ENCODE measurements at regions not wholly inside any gene's neighbourhood (a gene's known extent, or its start where the extent isn't known, plus 50 kb on each side); places are given as distances from the start of the nearest gene placed in this dataset.

DNA sequence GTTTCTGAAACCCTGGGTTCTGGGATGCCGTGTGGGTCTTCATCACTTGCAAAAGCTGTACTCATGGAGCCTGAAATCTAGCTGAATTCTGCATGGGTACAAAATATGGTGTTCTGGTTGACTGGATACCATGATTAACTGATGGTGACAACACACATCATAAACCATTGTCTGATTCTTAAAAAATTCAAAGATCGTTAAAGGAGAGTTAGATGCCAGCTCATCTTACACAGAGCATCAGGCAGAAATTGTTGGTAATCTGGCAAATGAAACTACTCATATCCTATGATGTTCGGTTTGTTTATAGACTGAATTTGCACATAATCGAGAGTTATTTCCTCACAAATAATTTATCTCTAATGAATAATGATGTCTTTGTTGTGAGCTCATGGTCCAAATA is 218.1 kb upstream of the PKN2 start:
- Histone ChIP-seq H3F3A (ENCODE audit: insufficient read depth, low read length) (no peaks in the 10 kb centered on the region), H3K9me3 (ENCODE audit: low read length) (no peaks in the 10 kb centered on the region), H2AFZ (ENCODE audit: low read length) (no peak overlapping the region), H3K36me3 (ENCODE audit: insufficient read depth, low read length) (no peaks in the 10 kb centered on the region), H3K27me3 (ENCODE audit: insufficient read depth, low read length) (no peaks in the 10 kb centered on the region), H3K4me1 (ENCODE audit: insufficient read depth, low read length, severe bottlenecking) (no peaks in the 10 kb centered on the region), H3K9me2 (ENCODE audit: low read depth, low read length) (no peaks in the 10 kb centered on the region), H3K4me2 (ENCODE audit: low read length) (no peak overlapping the region), H3K4me3 (ENCODE audit: low read depth, low read length, poor library complexity, severe bottlenecking) (no peak overlapping the region), H3K27ac (ENCODE audit: low read depth, low read length, poor library complexity, severe bottlenecking) (no peak overlapping the region), H3K9ac (ENCODE audit: low read length) (no peak overlapping the region), H3K79me2 (ENCODE audit: insufficient read depth, low read length) (no peaks in the 10 kb centered on the region), H4K20me1 (ENCODE audit: insufficient read depth, low read length) (no peaks in the 10 kb centered on the region)
- TF ChIP-seq, protein P1, sequence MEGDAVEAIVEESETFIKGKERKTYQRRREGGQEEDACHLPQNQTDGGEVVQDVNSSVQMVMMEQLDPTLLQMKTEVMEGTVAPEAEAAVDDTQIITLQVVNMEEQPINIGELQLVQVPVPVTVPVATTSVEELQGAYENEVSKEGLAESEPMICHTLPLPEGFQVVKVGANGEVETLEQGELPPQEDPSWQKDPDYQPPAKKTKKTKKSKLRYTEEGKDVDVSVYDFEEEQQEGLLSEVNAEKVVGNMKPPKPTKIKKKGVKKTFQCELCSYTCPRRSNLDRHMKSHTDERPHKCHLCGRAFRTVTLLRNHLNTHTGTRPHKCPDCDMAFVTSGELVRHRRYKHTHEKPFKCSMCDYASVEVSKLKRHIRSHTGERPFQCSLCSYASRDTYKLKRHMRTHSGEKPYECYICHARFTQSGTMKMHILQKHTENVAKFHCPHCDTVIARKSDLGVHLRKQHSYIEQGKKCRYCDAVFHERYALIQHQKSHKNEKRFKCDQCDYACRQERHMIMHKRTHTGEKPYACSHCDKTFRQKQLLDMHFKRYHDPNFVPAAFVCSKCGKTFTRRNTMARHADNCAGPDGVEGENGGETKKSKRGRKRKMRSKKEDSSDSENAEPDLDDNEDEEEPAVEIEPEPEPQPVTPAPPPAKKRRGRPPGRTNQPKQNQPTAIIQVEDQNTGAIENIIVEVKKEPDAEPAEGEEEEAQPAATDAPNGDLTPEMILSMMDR (IDR thresholded peaks at IDR 0.05; ENCODE audit: low read length): no peak
- TF ChIP-seq EZH2 (IDR thresholded peaks at IDR 0.05; ENCODE audit: borderline replicate concordance, low read length): no peak

DNA sequence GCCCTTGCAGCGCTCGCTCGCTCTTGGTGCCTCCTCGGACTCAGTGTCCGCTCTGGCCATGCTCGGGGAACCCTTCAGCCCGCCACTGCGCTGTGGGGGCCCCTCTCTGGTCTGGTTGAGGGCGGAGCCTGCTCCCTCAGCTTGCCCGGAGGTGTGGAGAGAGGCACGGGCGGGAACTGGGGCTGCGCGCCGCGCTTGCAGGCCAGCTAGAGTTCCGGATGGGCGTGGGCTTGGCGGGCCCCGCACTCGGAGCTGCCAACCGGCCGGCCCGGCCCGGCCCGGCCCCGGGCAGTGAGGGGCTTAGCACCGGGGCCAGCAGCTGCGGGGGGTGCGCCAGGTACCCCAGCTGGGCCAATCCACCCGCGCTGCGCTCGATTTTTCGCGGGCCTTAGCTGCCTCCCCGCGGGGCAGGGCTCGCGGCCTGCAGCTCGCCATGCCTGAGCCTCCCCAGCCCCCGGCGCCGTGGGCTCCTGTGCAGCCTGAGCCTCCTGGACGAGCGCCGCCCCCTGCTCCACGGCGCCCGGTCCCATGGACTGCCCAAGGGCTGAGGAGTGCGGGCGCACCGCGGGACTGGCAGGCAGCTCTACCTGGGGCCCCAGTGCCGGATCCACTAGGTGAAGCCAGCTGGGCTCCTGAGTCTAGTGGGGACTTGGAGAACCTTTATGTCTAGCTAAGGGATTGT is 217.0 kb upstream of the PKN2 start:
- Histone ChIP-seq H3K27ac (ENCODE audit: low read depth, low read length, poor library complexity, severe bottlenecking) (no peak overlapping the region), H4K20me1 (ENCODE audit: insufficient read depth, low read length) (no peaks in the 10 kb centered on the region), H3K4me2 (ENCODE audit: low read length) (no peak overlapping the region), H3K9ac (ENCODE audit: low read length) (no peak overlapping the region), H3F3A (ENCODE audit: insufficient read depth, low read length) (no peaks in the 10 kb centered on the region), H3K9me3 (ENCODE audit: low read length) (no peaks in the 10 kb centered on the region), H2AFZ (ENCODE audit: low read length) (no peak overlapping the region), H3K27me3 (ENCODE audit: insufficient read depth, low read length) (no peaks in the 10 kb centered on the region), H3K36me3 (ENCODE audit: insufficient read depth, low read length) (no peaks in the 10 kb centered on the region), H3K4me3 (ENCODE audit: low read depth, low read length, poor library complexity, severe bottlenecking) (no peak overlapping the region), H3K79me2 (ENCODE audit: insufficient read depth, low read length) (no peaks in the 10 kb centered on the region), H3K9me2 (ENCODE audit: low read depth, low read length) (no peaks in the 10 kb centered on the region), H3K4me1 (ENCODE audit: insufficient read depth, low read length, severe bottlenecking) (no peaks in the 10 kb centered on the region)
- TF ChIP-seq, protein P1 (IDR thresholded peaks at IDR 0.05; ENCODE audit: low read length): no peak
- no peak for TF ChIP-seq EZH2 (IDR thresholded peaks at IDR 0.05; ENCODE audit: borderline replicate concordance, low read length)

DNA sequence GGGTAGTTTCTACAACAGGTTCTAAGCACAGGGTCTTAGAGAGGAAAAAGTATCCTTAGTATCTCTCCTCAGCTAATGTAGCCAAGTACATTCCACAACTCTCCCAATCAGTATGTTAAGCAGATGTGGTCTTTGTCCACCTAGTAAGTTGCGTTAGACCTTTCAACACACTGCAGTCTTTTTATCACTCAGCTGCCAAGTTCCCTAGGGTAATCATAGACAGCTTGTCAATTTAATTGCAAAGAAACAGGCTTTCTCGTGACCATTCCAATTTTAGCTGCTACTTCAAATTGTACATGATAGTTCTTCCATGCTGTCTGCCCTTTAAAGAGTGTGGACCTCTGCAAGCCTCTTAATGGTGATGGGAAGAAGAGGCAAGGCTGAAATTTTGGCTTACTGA is 211.8 kb upstream of the PKN2 start:
- Histone ChIP-seq H3F3A (ENCODE audit: insufficient read depth, low read length) (no peaks in the 10 kb centered on the region), H3K9ac (ENCODE audit: low read length) (no peak overlapping the region), H3K4me3 (ENCODE audit: low read depth, low read length, poor library complexity, severe bottlenecking) (no peak overlapping the region), H2AFZ (ENCODE audit: low read length) (no peak overlapping the region), H3K36me3 (ENCODE audit: insufficient read depth, low read length) (no peaks in the 10 kb centered on the region), H3K4me1 (ENCODE audit: insufficient read depth, low read length, severe bottlenecking) (no peaks in the 10 kb centered on the region), H3K79me2 (ENCODE audit: insufficient read depth, low read length) (no peaks in the 10 kb centered on the region), H3K27ac (ENCODE audit: low read depth, low read length, poor library complexity, severe bottlenecking) (no peak overlapping the region), H4K20me1 (ENCODE audit: insufficient read depth, low read length) (no peaks in the 10 kb centered on the region), H3K9me3 (ENCODE audit: low read length) (no peaks in the 10 kb centered on the region), H3K9me2 (ENCODE audit: low read depth, low read length) (no peaks in the 10 kb centered on the region), H3K4me2 (ENCODE audit: low read length) (no peak overlapping the region), H3K27me3 (ENCODE audit: insufficient read depth, low read length) (no peaks in the 10 kb centered on the region)
- TF ChIP-seq, protein P1 (IDR thresholded peaks at IDR 0.05; ENCODE audit: low read length): no peak
- no peak for TF ChIP-seq EZH2 (IDR thresholded peaks at IDR 0.05; ENCODE audit: borderline replicate concordance, low read length)

Measured in OCI-LY1 (cell line).